ENCODE measurements at regions not wholly inside any gene's neighbourhood (a gene's known extent, or its start where the extent isn't known, plus 50 kb on each side); places are given as distances from the start of the nearest gene placed in this dataset.

DNA sequence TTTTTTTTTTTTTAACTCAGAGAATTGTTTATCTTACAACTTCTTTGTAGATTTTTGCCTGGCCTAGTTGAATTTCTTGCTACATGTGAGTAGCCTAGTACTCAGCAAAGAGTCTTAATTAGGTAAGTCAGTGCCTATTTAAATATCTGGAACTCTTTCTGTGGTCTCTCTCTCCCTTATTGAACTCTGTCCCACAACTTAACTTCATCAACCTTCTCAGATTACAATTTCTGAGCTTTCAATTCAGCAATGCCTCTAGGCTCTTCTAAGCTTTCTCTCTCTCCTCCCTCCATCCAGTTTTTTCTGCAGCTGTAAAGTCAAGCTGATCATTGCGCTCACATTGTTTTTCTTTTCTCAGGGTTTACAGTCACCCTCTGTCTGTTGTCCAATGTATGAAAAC lies 517.6 kb upstream of the ROBO1 start:
- no peak for TF ChIP-seq POLR2A (IDR thresholded peaks at IDR 0.05)
- TF ChIP-seq, protein P1, sequence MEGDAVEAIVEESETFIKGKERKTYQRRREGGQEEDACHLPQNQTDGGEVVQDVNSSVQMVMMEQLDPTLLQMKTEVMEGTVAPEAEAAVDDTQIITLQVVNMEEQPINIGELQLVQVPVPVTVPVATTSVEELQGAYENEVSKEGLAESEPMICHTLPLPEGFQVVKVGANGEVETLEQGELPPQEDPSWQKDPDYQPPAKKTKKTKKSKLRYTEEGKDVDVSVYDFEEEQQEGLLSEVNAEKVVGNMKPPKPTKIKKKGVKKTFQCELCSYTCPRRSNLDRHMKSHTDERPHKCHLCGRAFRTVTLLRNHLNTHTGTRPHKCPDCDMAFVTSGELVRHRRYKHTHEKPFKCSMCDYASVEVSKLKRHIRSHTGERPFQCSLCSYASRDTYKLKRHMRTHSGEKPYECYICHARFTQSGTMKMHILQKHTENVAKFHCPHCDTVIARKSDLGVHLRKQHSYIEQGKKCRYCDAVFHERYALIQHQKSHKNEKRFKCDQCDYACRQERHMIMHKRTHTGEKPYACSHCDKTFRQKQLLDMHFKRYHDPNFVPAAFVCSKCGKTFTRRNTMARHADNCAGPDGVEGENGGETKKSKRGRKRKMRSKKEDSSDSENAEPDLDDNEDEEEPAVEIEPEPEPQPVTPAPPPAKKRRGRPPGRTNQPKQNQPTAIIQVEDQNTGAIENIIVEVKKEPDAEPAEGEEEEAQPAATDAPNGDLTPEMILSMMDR (IDR thresholded peaks at IDR 0.05): no peak

Data from ovary (tissue), 3 donors.